ENCODE measurements at regions not wholly inside any gene's neighbourhood (a gene's known extent, or its start where the extent isn't known, plus 50 kb on each side); places are given as distances from the start of the nearest gene placed in this dataset.

DNA sequence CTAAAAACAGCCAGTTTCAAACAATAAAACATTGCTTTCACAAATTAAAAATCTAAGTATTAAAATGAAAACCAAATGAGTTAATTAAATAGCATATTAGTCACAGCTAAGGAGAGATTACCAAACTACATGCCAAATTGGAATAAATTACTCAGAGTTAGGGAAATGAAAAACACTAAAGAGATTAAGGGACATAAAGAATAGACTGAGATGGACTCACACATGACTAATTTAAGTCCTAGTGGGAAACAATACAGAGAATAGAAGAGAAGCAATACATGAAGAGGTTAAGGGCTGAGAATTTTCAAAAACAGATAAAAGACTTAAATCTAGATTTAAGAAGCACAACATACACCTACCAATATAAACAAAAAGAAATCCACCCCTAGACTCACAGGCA lies 110.6 kb downstream of the ZFAND4 start:
- TF ChIP-seq, protein P1, sequence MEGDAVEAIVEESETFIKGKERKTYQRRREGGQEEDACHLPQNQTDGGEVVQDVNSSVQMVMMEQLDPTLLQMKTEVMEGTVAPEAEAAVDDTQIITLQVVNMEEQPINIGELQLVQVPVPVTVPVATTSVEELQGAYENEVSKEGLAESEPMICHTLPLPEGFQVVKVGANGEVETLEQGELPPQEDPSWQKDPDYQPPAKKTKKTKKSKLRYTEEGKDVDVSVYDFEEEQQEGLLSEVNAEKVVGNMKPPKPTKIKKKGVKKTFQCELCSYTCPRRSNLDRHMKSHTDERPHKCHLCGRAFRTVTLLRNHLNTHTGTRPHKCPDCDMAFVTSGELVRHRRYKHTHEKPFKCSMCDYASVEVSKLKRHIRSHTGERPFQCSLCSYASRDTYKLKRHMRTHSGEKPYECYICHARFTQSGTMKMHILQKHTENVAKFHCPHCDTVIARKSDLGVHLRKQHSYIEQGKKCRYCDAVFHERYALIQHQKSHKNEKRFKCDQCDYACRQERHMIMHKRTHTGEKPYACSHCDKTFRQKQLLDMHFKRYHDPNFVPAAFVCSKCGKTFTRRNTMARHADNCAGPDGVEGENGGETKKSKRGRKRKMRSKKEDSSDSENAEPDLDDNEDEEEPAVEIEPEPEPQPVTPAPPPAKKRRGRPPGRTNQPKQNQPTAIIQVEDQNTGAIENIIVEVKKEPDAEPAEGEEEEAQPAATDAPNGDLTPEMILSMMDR (IDR thresholded peaks at IDR 0.05 in 8 of 11, conservative IDR thresholded peaks at IDR 0.05 in 3 of 11) = no peak
- TF ChIP-seq POLR2A (IDR thresholded peaks at IDR 0.05) (no peak), POLR2AphosphoS5 (IDR thresholded peaks at IDR 0.05) (no peak)

All from spleen (tissue), 7 donors.